Activated naive CD8-positive, alpha-beta T cell treated with anti-CD3 and anti-CD28 coated beads, Interleukin-2, amount 50 U/mL, for 16 hours (primary cell): ENCODE measurements at regions not wholly inside any gene's neighbourhood (a gene's known extent, or its start where the extent isn't known, plus 50 kb on each side); places are given as distances from the start of the nearest gene placed in this dataset.
"Not testable (repeated sequence)": the region's sequence is repeated elsewhere in the genome, so short reads cannot be mapped to it uniquely, and the experiment has no call there.

Experiments
- DNase-seq: peaks from one replicate; pipeline ENCODE4 v3.0.0-alpha.2; 2020; ENCODE audit warnings: low read depth, low spot score

DNA sequence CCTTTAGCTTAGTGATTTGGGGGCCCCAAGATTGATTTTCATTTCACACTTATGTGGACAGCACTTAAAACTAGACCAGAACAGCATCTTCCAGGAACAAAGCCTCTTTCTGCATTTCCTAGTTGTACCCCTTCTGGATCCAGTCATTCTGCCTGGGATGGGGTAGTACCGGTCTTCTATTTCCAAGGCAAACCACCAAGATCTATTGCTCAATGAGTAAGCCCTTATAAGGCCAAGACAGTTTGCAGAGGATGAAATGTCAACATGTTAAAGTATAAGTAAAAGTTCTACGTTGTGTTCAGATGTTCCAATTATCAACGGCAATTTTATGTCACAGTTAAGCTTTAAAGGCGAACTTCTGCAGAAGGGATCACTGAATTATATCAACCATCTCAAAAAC is 106.9 kb upstream of the ZNF746 start:
- DNase-seq: no peak

- DNase-seq: not testable (repeated sequence)
Observed at GRCh38 chr7:149600669-149601330, 103.2 kb upstream of the ZNF746 start.

DNA sequence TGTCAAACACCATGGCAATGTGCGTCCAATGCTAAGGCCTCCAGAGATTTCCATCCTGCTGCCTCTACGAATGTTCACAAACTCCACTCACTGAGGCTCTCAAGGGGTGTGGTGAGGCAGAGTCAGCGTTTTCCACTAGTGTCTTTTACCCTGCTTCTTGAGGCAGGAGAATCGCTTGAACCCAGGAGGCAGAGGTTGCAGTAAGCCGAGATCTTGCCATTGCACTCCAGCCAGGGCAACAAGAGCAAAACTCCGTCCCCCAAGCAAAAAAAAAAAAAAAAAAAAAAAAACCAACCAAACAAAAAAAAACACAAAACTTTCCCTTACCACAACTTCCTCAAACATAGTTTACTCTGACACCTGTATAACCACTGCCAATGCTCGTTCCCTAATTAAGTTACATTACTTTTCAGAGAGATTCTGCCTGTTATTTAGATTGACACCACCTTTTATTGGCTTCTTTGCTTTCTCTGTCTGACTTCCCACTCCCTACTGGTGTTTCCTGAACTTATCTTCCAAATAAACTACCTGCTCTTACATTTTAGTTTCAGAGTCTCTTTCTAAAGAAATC is 102.1 kb upstream of the ZNF746 start:
- no peak for DNase-seq

DNA sequence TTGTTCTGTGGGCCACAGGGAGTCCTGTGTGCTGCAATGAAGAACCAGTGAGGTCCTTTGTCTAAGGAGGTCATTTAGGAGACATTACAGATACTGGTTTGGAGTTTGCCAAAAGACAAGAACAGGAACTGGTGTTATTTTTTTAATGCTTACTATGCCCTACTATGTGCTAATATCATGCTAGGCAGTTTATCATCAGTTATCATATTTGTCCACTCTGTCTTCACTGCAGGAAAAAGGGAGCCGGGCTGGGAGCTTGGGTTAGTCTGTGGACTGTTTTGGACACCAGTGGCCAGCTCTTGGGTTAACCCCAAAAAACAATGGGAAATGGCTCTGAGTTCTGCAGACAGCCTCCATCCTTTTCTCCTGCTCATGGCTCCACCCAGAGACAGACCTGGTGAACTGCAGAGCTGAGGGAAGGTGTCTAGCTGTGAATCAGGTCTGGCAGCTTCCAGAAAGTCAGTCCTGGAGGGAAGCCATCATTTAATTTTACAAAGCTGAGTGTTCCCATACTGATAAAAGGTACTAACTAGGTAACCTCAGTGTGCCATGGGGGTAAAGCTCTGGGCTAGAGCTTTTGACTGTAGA is 101.2 kb upstream of the ZNF746 start:
- DNase-seq: no peak

- not testable (repeated sequence) for DNase-seq
Observed at GRCh38 chr7:149597789-149598188, 100.2 kb upstream of the ZNF746 start.

- no peak for DNase-seq
Observed at GRCh38 chr7:149595541-149595940, 97.9 kb upstream of the ZNF746 start.

DNA sequence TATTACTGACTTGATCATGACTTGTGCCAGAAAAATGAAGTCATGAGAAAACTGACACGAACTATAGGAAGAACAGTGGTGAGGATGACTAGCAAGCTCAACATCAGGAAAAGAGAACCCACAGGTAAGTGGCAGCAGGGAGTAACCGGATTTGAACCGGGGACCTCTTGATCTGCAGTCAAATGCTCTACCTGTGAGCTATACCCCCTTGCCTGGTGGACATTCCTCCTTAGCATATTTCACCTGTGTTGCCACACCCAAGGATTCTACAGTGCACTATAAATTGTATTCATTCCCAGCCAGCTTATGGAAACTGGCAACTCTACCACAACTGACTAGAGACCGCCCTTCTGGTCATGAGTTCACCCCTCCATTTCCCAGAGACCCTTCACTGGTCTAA is 97.5 kb upstream of the ZNF746 start:
- no peak for DNase-seq

GRCh38 chr7:149588930-149589329 is 91.3 kb upstream of the ZNF746 start:
- no peak for DNase-seq

- no peak for DNase-seq
Observed at GRCh38 chr7:149586646-149587645, 89.3 kb upstream of the ZNF746 start.

DNA sequence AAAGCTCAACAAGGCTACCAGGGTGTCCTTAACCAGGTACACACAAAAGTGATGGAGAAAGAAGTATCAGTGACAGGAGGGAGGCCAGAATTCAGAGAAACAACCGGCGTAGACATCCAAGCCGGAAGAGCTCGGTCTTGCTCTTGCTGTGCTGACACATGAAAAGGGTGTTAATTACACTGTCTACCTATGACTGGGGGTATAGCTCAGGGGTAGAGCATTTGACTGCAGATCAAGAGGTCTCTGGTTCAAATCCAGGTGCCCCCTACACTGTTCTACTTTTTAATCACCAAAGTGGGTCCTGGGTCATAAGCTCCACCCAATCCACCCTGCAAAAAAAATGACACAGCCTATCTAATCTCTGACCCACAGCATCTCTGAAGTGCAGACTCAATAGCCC is 86.9 kb upstream of the ZNF746 start:
- DNase-seq: no peak

GRCh38 chr7:149584009-149584408 is 86.4 kb upstream of the ZNF746 start:
- no peak for DNase-seq

GRCh38 chr7:149580328-149580727 is 82.7 kb upstream of the ZNF746 start:
- no peak for DNase-seq

DNA sequence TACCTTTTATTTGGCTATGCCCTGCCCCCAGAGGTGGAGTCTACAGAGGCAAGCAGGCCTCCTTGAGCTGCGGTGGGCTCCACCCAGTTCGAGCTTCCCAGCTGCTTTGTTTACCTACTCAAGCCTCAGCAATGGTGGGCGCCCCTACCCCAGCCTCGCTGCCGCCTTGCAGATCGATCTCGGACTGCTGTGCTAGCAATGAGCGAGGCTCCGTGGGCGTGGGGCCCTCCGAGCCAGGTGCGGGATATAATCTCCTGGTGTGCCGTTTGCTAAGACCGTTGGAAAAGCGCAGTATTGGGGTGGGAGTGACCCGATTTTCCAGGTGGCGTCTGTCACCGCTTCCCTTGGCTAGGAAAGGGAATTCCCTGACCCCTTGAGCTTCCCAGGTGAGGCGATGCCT is 81.8 kb upstream of the ZNF746 start:
- not testable (repeated sequence) for DNase-seq

DNA sequence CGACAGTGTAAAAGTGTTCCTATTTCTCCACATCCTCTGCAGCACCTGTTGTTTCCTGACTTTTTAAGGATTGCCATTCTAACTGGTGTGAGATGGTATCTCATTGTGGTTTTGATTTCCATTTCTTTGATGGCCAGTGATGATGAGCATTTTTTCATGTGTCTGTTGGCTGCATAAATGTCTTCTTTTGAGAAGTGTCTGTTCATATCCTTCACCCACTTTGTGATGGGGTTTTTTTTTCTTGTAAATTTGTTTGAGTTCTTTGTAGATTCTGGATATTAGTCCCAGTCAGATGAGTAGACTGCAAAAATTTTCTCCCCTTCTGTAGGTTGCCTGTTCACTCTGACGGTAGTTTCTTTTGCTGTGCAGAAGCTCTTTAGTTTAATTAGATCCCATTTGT is 76.8 kb upstream of the ZNF746 start:
- not testable (repeated sequence) for DNase-seq

- DNase-seq: no peak
Observed at GRCh38 chr7:149573519-149573918, 75.9 kb upstream of the ZNF746 start.

DNA sequence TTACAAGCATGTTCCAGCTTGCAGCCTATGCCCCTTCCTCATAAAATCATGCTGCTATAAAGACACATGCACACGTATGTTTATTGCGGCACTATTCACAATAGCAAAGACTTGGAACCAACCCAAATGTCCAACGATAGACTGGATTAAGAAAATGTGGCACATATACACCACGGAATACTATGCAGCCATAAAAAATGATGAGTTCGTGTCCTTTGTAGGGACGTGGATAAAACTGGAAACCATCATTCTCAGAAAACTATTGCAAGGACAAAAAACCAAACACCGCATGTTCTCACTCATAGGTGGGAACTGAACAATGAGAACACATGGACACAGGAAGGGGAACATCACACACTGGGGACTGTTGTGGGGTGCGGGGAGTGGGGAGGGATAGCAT is 75.3 kb upstream of the ZNF746 start:
- DNase-seq: not testable (repeated sequence)

DNA sequence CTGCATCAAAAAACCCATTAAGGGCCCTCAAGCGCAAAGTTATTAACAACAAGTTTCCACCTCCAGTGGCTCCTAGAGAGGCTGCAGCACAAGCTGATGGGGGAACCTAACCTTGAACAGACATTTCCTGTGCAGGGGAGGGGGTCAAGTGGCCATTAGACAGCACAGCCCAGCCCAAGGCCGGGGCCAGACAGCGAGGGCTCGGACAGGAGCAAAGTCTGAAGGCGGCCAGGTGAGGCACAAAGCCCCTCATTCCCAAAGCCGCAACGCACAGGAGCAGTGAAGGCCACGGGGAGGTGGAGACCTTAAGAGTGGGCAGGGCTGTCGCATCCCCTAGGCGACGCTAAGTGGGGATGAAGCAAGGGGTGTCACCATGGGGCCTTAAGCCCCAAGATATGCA is 73.2 kb upstream of the ZNF746 start:
- DNase-seq: no peak

DNA sequence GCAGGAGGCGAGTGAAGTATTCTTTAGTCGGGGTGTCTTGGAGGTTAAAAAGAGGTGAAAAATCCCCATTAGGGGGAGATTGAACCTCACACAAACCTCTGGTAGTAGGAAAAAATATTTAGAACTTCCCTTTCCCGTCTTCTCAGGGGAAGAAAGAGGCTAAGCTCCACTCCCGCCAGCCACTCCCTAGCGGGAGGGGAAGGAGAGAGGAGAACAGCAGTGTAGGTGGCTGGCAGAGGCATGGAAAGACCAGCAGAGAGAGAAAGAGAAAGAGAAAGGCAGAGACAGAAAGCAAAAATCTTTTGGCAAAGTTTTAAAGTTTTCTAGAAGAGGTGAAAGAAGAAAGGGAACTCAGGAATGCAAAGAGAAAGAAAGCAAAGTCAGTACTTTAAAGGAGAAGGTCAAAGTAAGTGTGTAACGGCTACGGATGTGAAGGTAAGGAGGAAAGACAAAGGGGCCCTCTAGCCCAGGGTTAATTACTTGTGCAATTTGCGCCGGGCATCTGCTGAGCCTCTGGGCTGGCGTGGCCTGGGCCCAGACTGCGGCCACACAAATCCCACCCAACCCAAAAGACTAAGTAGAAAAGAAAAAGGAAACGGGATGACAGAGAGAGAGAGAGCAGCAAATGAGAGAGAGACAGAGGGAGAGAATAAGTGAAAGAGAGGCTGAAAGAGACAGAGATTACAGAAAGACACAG is 72.3 kb upstream of the ZNF746 start:
- DNase-seq: no peak

DNA sequence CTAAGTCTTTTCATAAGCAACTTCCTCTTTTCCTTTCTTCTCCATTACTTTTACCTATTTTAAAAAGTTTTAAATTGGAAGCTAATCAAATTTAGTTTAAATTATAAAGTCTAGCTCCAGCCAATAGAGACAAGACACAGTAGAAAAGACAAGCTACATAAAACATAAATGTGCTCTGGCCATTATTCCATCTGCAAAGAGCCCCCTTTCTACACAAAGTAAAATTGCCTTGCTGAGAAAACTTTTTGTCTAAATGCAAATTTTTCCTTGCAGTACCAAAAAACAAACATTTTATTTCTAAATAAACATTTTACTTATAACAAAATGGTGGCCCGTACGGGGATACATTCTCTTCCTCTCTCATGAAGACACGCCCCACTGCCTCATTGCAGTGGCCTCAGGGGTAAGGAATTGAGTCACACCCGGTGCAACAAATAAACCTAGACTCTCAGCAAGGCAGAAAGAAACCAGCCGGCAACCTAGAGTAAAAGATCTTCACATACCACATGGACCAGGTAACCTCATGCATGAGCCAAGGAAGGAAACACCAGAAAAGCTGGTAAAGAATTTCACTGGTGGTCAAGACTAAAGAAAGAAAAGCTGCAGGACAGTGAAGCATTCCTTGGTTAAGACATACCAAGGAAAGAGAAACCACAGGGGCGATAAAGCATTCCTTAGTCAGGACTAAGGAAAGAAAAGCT is 71.6 kb upstream of the ZNF746 start:
- no peak for DNase-seq

GRCh38 chr7:149568218-149568617 is 70.6 kb upstream of the ZNF746 start:
- no peak for DNase-seq

- DNase-seq: no peak
Observed at GRCh38 chr7:149566103-149566502, 68.5 kb upstream of the ZNF746 start.
